ENCODE measurements at regions not wholly inside any gene's neighbourhood (a gene's known extent, or its start where the extent isn't known, plus 50 kb on each side); places are given as distances from the start of the nearest gene placed in this dataset.

GRCh38 chr21:32216293-32216692 lies 62.6 kb downstream of the MIS18A start:
- Mint-ChIP-seq H3K36me3 (peaks cover 6% of the 10 kb centered on the region), H3K27me3 (ENCODE audit: low read depth) (peaks cover 2% of the 10 kb centered on the region), H3K27ac (no peak overlapping the region), H3K4me1 (no peaks in the 10 kb centered on the region), H3K4me3 (no peak overlapping the region), H3K9me3 (peaks cover 45% of the 10 kb centered on the region)
- no peak for TF ChIP-seq CTCF (IDR thresholded peaks at IDR 0.05; ENCODE audit: unreplicated experiment)
- DNase-seq (ENCODE audit: low spot score in 2 of 2, unreplicated experiment in 2 of 2) = no peak

GRCh38 chr21:32215306-32215685 lies 63.6 kb downstream of the MIS18A start:
- Mint-ChIP-seq H3K9me3 (peaks cover 35% of the 10 kb centered on the region), H3K4me1 (no peaks in the 10 kb centered on the region), H3K36me3 (peaks cover 5% of the 10 kb centered on the region), H3K27me3 (ENCODE audit: low read depth) (peaks cover 1% of the 10 kb centered on the region), H3K4me3 (no peak overlapping the region), H3K27ac (no peak overlapping the region)
- no peak for DNase-seq (ENCODE audit: low spot score in 2 of 2, unreplicated experiment in 2 of 2)
- TF ChIP-seq CTCF (IDR thresholded peaks at IDR 0.05; ENCODE audit: unreplicated experiment) = no peak

GRCh38 chr21:32214654-32215305 lies 64.1 kb downstream of the MIS18A start:
- TF ChIP-seq CTCF (IDR thresholded peaks at IDR 0.05; ENCODE audit: unreplicated experiment) = no peak
- H3K4me3 Mint-ChIP-seq = no peak overlapping the region
- peaks cover 4% of the 10 kb centered on the region for H3K36me3 Mint-ChIP-seq
- peaks cover 35% of the 10 kb centered on the region for H3K9me3 Mint-ChIP-seq
- no peaks in the 10 kb centered on the region for H3K4me1 Mint-ChIP-seq
- H3K27me3 Mint-ChIP-seq (ENCODE audit: low read depth) = no peaks in the 10 kb centered on the region
- no peak overlapping the region for H3K27ac Mint-ChIP-seq
- no peak for DNase-seq (ENCODE audit: low spot score in 2 of 2, unreplicated experiment in 2 of 2)

- no peak for DNase-seq (ENCODE audit: low spot score in 2 of 2, unreplicated experiment in 2 of 2)
- H3K27me3 Mint-ChIP-seq (ENCODE audit: low read depth) = no peaks in the 10 kb centered on the region
- TF ChIP-seq CTCF (IDR thresholded peaks at IDR 0.05; ENCODE audit: unreplicated experiment) = no peak
- H3K4me3 Mint-ChIP-seq = no peak overlapping the region
- peaks cover 24% of the 10 kb centered on the region for H3K9me3 Mint-ChIP-seq
- peaks cover 9% of the 10 kb centered on the region for H3K4me1 Mint-ChIP-seq
- H3K27ac Mint-ChIP-seq = no peak overlapping the region
- peaks cover under 1% of the 10 kb centered on the region for H3K36me3 Mint-ChIP-seq
Observed at GRCh38 chr21:32212116-32212515, 66.7 kb downstream of the MIS18A start.

GRCh38 chr21:32211306-32211705 lies 67.5 kb downstream of the MIS18A start:
- H3K4me3 Mint-ChIP-seq = no peak overlapping the region
- DNase-seq (ENCODE audit: low spot score in 2 of 2, unreplicated experiment in 2 of 2) = no peak
- H3K9me3 Mint-ChIP-seq = peaks cover 17% of the 10 kb centered on the region
- no peaks in the 10 kb centered on the region for H3K27me3 Mint-ChIP-seq (ENCODE audit: low read depth)
- H3K36me3 Mint-ChIP-seq = no peaks in the 10 kb centered on the region
- no peak for TF ChIP-seq CTCF (IDR thresholded peaks at IDR 0.05; ENCODE audit: unreplicated experiment)
- no peak overlapping the region for H3K27ac Mint-ChIP-seq
- peaks cover 17% of the 10 kb centered on the region for H3K4me1 Mint-ChIP-seq

GRCh38 chr21:32209580-32209979 lies 69.3 kb downstream of the MIS18A start:
- peaks cover 19% of the 10 kb centered on the region for H3K4me1 Mint-ChIP-seq
- no peaks in the 10 kb centered on the region for H3K27me3 Mint-ChIP-seq (ENCODE audit: low read depth)
- no peak for DNase-seq (ENCODE audit: low spot score in 2 of 2, unreplicated experiment in 2 of 2)
- peaks cover 11% of the 10 kb centered on the region for H3K9me3 Mint-ChIP-seq
- no peak for TF ChIP-seq CTCF (IDR thresholded peaks at IDR 0.05; ENCODE audit: unreplicated experiment)
- no peak overlapping the region for H3K4me3 Mint-ChIP-seq
- no peak overlapping the region for H3K27ac Mint-ChIP-seq
- H3K36me3 Mint-ChIP-seq = peaks cover 2% of the 10 kb centered on the region
